OCI-M1 (cell line): ENCODE measurements at regions not wholly inside any gene's neighbourhood (a gene's known extent, or its start where the extent isn't known, plus 50 kb on each side); places are given as distances from the start of the nearest gene placed in this dataset.
A peak's percentile ranks its signal among the peaks of the same experiment; 100 is the strongest.
"Not testable (repeated sequence)": the region's sequence is repeated elsewhere in the genome, so short reads cannot be mapped to it uniquely, and the experiment has no call there.

Experiments
- DNase-seq: peaks from one replicate; lab custom pipeline; 2025; lab: John Stamatoyannopoulos, UW

DNA sequence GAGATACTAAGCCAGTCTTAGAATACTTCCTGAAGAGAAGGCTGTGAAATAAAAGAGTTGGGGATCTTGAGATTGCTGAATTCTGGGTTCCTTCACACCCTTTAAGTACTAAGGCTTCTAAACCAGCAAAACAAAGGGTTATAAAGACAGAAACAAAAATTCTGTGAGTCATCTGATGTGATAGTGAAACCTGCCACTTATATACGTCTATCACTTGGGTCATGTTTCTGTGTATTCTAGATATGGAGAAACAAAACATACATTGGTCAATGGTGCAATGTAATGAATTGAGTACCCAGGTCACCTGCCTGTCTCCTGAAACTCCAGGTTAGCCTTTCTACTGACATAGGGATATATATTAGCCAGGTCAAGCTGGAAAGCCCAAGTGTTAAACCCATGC lies 319.3 kb upstream of the GRAMD2B start:
- DNase-seq = no peak

DNA sequence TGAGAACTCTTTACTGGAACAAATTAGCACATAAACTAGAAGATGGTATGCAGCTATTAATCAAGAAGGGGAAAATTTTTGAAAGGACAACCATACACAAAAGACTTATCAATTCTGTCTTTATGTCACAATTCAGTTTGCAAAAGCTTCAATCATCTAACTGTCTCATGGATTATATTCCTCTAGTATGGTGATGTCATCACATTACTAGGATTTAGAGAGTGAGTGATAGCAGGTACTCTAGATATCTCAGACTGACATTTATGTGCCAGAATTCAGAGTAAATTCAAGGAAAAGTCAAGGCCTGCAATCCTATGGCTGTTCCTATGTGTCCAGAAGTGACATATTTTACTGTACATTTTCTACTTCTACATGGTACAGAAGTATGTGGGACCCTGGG lies 318.9 kb upstream of the GRAMD2B start:
- DNase-seq = no peak

GRCh38 chr5:126104951-126105350 lies 318.3 kb upstream of the GRAMD2B start:
- no peak for DNase-seq

GRCh38 chr5:126106029-126106428 lies 317.2 kb upstream of the GRAMD2B start:
- DNase-seq = no peak

GRCh38 chr5:126107381-126107780 lies 315.8 kb upstream of the GRAMD2B start:
- DNase-seq = no peak

GRCh38 chr5:126108470-126108869 lies 314.7 kb upstream of the GRAMD2B start:
- no peak for DNase-seq

- DNase-seq = peak; percentile 7
These were observed 308.1 kb upstream of the GRAMD2B start for GRCh38 chr5:126115059-126115629.

GRCh38 chr5:126117044-126117443 lies 306.2 kb upstream of the GRAMD2B start:
- no peak for DNase-seq

- DNase-seq = peak; percentile 53
These were observed 303.2 kb upstream of the GRAMD2B start for GRCh38 chr5:126119887-126120442.

- no peak for DNase-seq
These were observed 302.3 kb upstream of the GRAMD2B start for GRCh38 chr5:126120939-126121338.

- peak; percentile 3 for DNase-seq
These were observed 300.3 kb upstream of the GRAMD2B start for GRCh38 chr5:126122942-126123341.

DNA sequence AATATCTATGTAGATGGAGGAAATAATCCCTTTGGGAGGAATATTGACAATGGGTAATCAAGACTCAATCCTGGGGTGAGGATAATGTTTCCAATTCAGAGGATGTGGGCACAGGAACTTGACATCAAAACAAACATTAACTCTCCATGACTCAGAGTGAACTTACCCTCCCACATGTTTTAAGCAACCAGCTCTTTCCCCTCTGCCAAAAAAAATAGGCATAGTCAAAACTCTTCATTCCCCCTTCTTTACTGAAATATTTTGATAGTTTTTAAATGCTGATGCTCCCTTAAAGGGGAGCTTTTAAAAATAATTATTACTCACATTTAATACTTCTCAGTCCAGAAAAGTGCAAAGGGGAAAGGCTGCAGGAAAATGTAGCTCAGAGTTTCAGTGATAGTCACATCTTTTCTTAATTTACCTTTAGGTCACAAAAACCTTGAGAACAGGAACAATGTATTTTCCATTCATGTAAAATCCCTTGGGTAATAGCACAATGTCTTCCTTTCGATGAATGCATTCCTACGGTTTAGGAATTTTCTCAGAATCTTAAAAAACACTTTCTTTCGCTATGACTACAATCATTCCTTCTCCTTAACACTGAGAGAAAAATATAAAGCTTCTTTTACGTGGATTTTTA lies 298.4 kb upstream of the GRAMD2B start:
- peak; percentile 9 for DNase-seq

DNA sequence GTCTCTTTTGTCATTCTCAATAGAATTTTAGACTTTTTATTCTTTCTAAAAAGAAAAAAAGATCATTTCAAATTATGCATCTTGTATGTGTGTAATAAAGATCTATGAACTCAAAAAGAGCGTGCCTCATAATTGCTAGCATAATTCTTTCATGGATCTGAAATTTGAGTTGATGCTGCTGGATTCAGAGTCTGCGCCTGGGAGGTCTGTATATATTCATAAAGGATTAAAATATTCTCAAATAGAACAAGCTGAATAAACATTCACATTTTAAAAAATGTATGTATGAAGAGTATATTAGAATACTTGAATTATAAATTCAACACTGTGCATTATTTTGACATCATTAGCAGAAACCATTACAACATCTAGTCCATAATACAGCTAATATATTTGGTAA lies 297.8 kb upstream of the GRAMD2B start:
- DNase-seq = no peak

- no peak for DNase-seq
These were observed 296.6 kb upstream of the GRAMD2B start for GRCh38 chr5:126126574-126126973.

- DNase-seq = not testable (repeated sequence)
These were observed 295.8 kb upstream of the GRAMD2B start for GRCh38 chr5:126127371-126127770.

DNA sequence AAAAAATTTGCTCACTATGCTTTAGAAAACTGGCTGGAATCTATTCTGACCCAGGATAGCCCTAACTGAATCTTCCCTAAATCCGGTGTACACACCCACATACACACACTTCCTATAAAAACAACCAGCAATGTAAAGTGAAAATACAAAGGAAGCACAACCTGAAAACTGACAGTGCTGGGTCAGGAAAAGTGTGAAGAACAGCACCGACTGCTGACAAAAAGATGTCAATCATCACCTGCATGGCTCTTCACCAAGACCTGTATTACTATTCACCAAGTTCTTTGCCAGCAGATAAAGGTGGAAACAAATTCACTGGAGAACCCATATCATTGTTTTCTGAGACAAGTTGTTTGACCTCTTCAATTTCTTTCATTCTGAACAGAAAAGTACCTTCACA lies 293.8 kb upstream of the GRAMD2B start:
- no peak for DNase-seq

DNA sequence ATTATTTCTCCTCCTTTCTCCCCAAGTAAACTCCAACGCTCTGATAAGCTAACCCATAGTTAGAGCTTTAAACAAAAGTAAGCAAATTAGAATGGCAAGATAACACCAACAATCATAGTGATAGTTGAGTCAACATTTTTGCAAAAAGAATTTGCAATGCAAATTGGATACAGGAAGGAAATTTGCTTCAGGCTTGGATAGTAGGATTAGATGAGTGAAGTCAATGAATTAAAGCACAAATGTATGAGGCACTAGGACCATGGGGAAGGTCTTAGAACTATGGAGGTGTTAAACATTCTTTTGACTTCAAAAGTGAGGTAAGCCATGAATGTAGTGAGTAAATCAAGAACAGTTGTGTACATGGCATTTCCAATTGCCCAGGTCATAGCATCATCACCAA lies 289.8 kb upstream of the GRAMD2B start:
- DNase-seq = no peak

- DNase-seq = no peak
These were observed 285.3 kb upstream of the GRAMD2B start for GRCh38 chr5:126137891-126138280.

DNA sequence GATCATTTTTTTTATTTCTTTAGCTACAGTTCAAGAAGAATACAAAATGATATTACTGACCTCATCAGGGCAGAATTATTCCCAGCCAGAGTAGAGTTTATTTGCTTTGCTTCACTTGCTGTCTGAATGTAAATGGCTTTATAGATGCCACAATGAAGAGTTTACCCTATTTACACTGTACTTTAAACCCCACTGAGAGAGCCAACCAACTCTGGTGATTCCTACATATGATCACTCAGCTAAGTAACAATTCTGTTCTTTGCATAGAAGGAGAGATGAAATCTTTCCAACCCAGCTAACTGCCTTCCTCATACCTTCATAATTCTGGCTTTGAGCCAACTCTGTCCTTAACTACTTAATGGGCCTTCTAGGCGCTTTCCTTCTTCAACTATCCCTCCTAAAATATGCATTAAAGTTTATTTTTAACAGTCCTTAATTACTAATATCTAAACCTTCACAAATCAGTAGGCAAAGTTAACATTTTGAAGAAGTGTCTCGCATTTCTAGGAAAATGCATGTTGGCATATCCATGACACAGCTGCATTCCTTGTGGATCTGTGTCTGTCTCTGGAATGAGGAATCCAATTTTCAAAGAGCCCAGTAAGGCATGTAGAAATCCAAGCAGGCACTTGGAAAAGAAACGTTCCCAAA lies 284.8 kb upstream of the GRAMD2B start:
- DNase-seq = no peak

DNA sequence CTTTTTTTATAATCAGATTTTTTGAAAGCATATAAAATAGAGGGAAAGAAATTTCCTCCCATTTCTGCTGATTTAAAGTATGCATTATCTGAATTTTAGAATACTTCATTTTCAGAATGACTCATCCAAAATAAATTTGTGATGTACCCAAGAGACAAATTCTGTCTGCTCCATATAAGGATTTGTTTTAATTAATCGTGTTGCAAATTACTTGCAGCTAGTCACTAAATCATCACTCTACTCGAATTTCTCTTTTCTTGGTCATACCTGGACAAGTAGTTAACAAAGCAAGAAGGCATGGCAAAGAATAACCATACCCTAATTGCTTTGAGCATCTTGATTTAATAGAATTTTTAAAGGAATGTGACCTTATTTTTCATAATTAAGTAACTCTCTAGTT lies 284.1 kb upstream of the GRAMD2B start:
- no peak for DNase-seq

GRCh38 chr5:126139773-126140172 lies 283.4 kb upstream of the GRAMD2B start:
- no peak for DNase-seq

DNA sequence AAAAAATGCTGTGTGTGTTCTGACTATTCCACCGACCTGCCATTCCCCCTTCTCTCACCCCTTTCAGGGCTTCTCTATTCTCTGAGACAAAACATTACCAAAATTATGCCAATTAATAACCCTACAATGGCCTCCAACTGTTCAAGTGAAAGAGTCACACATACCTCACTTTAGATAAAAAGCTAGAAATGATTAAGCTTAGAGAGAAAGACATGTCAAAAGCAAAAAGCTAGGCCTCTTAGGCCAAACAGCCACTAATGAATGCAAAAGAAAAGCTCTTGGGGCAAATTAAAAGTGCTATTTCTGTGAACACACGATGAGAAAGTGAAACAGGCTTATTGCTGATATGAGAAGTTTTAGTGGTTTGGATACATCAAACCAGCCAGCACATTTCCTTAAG lies 279.6 kb upstream of the GRAMD2B start:
- DNase-seq = no peak

DNA sequence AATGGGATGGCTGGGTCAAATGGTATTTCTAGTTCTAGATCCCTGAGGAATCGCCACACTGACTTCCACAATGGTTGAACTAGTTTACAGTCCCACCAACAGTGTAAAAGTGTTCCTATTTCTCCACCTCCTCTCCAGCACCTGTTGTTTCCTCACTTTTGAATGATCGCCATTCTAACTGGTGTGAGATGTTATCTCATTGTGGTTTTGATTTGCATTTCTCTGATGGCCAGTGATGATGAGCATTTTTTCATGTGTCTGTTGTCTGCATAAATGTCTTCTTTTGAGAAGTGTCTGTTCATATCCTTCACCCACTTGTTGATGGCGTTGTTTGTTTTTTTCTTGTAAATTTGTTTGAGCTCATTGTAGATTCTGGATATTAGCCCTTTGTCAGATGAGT lies 272.9 kb upstream of the GRAMD2B start:
- DNase-seq = not testable (repeated sequence)
